GM23338 (cell line): ENCODE measurements at regions not wholly inside any gene's neighbourhood (a gene's known extent, or its start where the extent isn't known, plus 50 kb on each side); places are given as distances from the start of the nearest gene placed in this dataset.

Source experiments
- CREB1 ChIP-seq: fragments of 250-450 bp; sonication (Bioruptor Pico); IDR thresholded peaks from 2 replicates; pipeline ENCODE4 v1.5.0; 2020; ENCODE audit warnings: low read depth, mild to moderate bottlenecking, moderate library complexity
- EZH2 ChIP-seq: fragments of 200-600 bp; sonication (generic); IDR thresholded peaks from one replicate; pipeline ENCODE4 v1.8.0; 2017; ENCODE audit warnings: antibody characterized with exemption, mild to moderate bottlenecking, low read depth; ENCODE audit not compliant: unreplicated experiment
- EZH2phosphoT487 ChIP-seq: fragments of 200-600 bp; sonication (generic); IDR thresholded peaks from one replicate; pipeline ENCODE4 v1.8.1; 2018; ENCODE audit warnings: antibody characterized with exemption; ENCODE audit not compliant: unreplicated experiment
- JUNB ChIP-seq: IDR thresholded peaks from one replicate; pipeline ENCODE4 v1.6.1; 2016; ENCODE audit warnings: antibody characterized with exemption; ENCODE audit not compliant: unreplicated experiment
- POLR2AphosphoS5 ChIP-seq: IDR thresholded peaks from 2 replicates; pipeline ENCODE4 v1.6.1; 2016; ENCODE audit warnings: antibody characterized with exemption, low read depth
- ZNF331 ChIP-seq: fragments of 250-450 bp; sonication (Bioruptor Pico); IDR thresholded peaks from 2 replicates; pipeline ENCODE4 v1.5.0; 2020; ENCODE audit warnings: low read depth, mild to moderate bottlenecking, moderate library complexity
- TF ChIP-seq, protein P1 (sequence below), 2 experiments: fragments of 200-600 bp in 1 of 2; sonication (generic) in 1 of 2; conservative IDR thresholded peaks; 2 replicates each; pipeline versions ENCODE4 v1.5.1 to v1.6.1; 2016 to 2017; ENCODE audit warnings: antibody characterized with exemption in 2 of 2, low read depth in 2 of 2, mild to moderate bottlenecking in 2 of 2, moderate library complexity in 1 of 2
- TF ChIP-seq, protein P2 (sequence below): IDR thresholded peaks from one replicate; pipeline ENCODE4 v1.6.1; 2018; ENCODE audit warnings: antibody characterized with exemption; ENCODE audit not compliant: unreplicated experiment

DNA sequence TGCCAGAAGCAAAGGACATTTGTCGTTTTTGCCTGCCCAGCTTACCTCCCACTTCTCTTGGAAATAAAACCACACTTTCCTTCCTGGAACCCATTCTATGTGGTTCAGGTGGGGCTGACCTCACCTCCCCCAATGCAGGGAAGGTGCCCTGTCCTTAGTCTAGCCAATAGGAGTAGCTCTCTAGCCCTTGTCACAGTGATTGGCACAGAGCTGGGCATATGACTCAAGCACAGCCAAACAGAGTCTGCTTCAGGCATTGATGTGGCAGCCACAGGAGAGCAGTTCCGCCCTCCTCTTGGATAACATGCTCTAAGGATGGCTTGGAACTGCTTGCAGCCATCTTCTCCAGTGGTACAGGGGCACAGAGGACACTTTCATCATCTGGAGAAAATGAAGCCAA lies 134.0 kb downstream of the LRIG2 start:
- TF ChIP-seq EZH2 (no peak), POLR2AphosphoS5 (no peak), EZH2phosphoT487 (no peak), CREB1 (CRISPR knock-in tag) (no peak), JUNB (no peak), ZNF331 (no peak)
- TF ChIP-seq, protein P1, sequence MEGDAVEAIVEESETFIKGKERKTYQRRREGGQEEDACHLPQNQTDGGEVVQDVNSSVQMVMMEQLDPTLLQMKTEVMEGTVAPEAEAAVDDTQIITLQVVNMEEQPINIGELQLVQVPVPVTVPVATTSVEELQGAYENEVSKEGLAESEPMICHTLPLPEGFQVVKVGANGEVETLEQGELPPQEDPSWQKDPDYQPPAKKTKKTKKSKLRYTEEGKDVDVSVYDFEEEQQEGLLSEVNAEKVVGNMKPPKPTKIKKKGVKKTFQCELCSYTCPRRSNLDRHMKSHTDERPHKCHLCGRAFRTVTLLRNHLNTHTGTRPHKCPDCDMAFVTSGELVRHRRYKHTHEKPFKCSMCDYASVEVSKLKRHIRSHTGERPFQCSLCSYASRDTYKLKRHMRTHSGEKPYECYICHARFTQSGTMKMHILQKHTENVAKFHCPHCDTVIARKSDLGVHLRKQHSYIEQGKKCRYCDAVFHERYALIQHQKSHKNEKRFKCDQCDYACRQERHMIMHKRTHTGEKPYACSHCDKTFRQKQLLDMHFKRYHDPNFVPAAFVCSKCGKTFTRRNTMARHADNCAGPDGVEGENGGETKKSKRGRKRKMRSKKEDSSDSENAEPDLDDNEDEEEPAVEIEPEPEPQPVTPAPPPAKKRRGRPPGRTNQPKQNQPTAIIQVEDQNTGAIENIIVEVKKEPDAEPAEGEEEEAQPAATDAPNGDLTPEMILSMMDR (conservative IDR thresholded peaks at IDR 0.05; ENCODE audit: low read depth in 2 of 2): no peak
- TF ChIP-seq, protein P2, sequence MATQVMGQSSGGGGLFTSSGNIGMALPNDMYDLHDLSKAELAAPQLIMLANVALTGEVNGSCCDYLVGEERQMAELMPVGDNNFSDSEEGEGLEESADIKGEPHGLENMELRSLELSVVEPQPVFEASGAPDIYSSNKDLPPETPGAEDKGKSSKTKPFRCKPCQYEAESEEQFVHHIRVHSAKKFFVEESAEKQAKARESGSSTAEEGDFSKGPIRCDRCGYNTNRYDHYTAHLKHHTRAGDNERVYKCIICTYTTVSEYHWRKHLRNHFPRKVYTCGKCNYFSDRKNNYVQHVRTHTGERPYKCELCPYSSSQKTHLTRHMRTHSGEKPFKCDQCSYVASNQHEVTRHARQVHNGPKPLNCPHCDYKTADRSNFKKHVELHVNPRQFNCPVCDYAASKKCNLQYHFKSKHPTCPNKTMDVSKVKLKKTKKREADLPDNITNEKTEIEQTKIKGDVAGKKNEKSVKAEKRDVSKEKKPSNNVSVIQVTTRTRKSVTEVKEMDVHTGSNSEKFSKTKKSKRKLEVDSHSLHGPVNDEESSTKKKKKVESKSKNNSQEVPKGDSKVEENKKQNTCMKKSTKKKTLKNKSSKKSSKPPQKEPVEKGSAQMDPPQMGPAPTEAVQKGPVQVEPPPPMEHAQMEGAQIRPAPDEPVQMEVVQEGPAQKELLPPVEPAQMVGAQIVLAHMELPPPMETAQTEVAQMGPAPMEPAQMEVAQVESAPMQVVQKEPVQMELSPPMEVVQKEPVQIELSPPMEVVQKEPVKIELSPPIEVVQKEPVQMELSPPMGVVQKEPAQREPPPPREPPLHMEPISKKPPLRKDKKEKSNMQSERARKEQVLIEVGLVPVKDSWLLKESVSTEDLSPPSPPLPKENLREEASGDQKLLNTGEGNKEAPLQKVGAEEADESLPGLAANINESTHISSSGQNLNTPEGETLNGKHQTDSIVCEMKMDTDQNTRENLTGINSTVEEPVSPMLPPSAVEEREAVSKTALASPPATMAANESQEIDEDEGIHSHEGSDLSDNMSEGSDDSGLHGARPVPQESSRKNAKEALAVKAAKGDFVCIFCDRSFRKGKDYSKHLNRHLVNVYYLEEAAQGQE: no peak
